DND-41 (cell line): ENCODE measurements at regions not wholly inside any gene's neighbourhood (a gene's known extent, or its start where the extent isn't known, plus 50 kb on each side); places are given as distances from the start of the nearest gene placed in this dataset.

Experiments
- CTCF ChIP-seq: IDR thresholded peaks from 2 replicates; pipeline ENCODE4 v1.5.1; 2012; ENCODE audit warnings: borderline replicate concordance, low read length, moderate library complexity, mild to moderate bottlenecking; ENCODE audit not compliant: poor library complexity, severe bottlenecking; ENCODE audit errors: extremely low read depth
- EZH2 ChIP-seq: IDR thresholded peaks from 3 replicates; pipeline ENCODE4 v1.6.1; 2012; ENCODE audit warnings: borderline replicate concordance, low read depth, mild to moderate bottlenecking, moderate library complexity, low read length, inconsistent platforms; ENCODE audit not compliant: severe bottlenecking

DNA sequence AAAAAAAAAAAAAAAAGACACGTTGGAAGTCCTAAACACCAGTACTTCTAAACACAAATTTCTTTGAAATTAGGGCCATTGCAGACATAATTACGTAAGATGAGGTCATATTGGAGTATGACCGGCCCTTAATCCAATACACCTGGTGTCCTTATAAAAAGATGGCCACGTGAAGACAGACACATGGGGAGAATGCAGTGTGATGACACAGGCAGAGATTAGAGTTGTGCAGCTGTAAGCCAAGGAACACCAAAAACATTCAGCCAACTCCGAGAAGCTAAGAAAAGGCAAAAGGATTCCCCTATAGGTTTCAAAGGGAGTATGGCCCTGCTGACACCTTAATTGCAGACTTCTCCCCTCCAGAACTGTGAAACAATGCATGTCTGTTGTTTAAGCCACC is 379.0 kb upstream of the PDZRN3 start:
- no peak for TF ChIP-seq CTCF
- no peak for TF ChIP-seq EZH2
